Fibroblast of mammary gland (primary cell): ENCODE measurements at regions not wholly inside any gene's neighbourhood (a gene's known extent, or its start where the extent isn't known, plus 50 kb on each side); places are given as distances from the start of the nearest gene placed in this dataset.
A peak's percentile ranks its signal among the peaks of the same experiment; 100 is the strongest.

Source experiments
- DNase-seq: peaks from one replicate; pipeline ENCODE4 v3.0.0-alpha.2; 2010; ENCODE audit warnings: low read depth
- H3K4me3 ChIP-seq: 2 replicates; pipeline ENCODE4 v1.5.1; 2011; ENCODE audit warnings: low read depth, mild to moderate bottlenecking, low read length, moderate library complexity; ENCODE audit not compliant: control insufficient read depth
- TF ChIP-seq, protein P1 (sequence below): conservative IDR thresholded peaks from 2 replicates; pipeline ENCODE4 v1.5.1; 2011; ENCODE audit warnings: low read depth, low read length, inconsistent platforms; ENCODE audit not compliant: control insufficient read depth, insufficient read depth

- peak; percentile 8 for DNase-seq
- no peak overlapping the region for H3K4me3 ChIP-seq
- TF ChIP-seq, protein P1, sequence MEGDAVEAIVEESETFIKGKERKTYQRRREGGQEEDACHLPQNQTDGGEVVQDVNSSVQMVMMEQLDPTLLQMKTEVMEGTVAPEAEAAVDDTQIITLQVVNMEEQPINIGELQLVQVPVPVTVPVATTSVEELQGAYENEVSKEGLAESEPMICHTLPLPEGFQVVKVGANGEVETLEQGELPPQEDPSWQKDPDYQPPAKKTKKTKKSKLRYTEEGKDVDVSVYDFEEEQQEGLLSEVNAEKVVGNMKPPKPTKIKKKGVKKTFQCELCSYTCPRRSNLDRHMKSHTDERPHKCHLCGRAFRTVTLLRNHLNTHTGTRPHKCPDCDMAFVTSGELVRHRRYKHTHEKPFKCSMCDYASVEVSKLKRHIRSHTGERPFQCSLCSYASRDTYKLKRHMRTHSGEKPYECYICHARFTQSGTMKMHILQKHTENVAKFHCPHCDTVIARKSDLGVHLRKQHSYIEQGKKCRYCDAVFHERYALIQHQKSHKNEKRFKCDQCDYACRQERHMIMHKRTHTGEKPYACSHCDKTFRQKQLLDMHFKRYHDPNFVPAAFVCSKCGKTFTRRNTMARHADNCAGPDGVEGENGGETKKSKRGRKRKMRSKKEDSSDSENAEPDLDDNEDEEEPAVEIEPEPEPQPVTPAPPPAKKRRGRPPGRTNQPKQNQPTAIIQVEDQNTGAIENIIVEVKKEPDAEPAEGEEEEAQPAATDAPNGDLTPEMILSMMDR: no peak
Observed at GRCh38 chr2:195596840-195597239, 60.2 kb upstream of the SLC39A10 start.

DNA sequence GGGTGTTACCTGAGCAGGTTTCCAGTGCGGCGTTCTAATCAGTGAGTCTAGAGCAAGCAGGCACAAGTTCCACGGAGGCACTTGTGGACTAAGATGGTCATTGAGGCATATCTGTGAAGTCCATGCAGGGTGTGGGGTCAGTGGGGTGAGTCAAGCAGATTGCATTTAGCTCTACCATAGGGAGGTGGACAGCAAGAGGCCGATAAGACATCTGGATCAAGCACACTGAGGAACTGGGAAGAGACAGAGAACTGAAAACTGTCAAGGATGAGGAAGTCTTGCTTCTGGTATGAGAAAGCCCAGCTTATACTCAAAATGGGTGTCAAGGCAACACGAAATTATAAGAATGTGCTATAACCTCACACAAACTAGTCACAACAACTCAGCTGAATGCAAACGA, 61.2 kb upstream of the SLC39A10 start:
- H3K4me3 ChIP-seq: no peak overlapping the region
- no peak for DNase-seq
- TF ChIP-seq, protein P1: no peak

DNA sequence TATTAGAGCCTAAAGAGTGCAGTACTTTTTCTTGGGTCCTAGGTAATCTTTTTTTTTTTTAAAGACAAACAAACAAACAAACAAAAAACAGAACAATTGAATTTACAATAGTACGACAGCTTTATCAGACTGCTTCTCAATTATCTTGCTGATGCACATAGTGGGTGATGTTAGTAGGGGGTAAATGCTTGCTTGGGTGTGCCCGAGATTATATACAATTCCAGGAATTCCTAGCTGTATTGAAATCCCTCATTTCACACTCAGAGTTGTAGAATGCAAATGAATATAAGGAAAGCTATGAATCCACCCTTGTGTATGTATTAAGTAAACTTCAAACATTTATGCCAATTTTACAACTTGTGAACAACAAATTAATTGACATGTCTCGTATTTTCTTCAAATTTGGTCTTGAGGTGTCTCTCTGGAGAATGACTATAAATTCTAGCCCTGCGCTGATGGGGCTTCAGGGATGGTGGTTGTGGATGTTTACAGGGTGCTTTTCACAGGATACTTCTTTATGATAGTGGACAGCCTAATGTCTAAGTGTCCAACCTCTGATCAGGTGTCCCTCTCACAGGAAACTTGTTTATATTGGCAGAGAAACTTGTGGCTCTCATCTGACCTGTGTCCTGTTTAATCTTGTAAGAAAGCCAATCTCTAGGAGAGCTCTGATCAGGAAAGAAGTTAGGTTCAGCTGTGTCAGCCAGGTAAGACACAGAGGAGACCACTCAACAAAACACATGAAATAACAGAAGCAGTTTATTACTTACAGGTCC, 61.9 kb upstream of the SLC39A10 start:
- TF ChIP-seq, protein P1: no peak
- no peak overlapping the region for H3K4me3 ChIP-seq
- DNase-seq: no peak

GRCh38 chr2:195594248-195594647, 62.8 kb upstream of the SLC39A10 start:
- TF ChIP-seq, protein P1: no peak
- H3K4me3 ChIP-seq: no peak overlapping the region
- no peak for DNase-seq

DNA sequence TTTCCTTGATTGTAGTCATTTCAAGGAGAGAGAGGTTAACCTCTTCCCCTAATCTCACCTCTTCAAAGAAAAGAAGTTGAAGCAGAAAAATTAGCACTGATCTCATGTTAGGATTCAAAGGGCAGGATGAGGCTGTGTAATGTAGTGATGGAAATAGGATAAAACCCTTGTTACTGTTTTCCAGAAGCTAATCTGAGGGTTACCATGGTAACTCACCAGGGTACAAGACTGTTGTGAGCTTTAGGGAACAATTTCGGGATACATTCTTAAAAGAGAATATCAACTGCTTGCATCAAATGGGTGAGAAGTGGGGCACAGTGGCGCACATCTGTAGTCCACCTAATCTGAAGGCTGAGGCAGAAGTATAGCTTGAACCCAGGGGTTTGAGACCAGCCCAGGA, 64.9 kb upstream of the SLC39A10 start:
- TF ChIP-seq, protein P1: no peak
- DNase-seq: no peak
- no peak overlapping the region for H3K4me3 ChIP-seq

- no peak for DNase-seq
- TF ChIP-seq, protein P1: no peak
- H3K4me3 ChIP-seq: no peak overlapping the region
Observed at GRCh38 chr2:195590861-195591205, 66.2 kb upstream of the SLC39A10 start.
